Erythroblast (primary cell): ENCODE measurements at regions not wholly inside any gene's neighbourhood (a gene's known extent, or its start where the extent isn't known, plus 50 kb on each side); places are given as distances from the start of the nearest gene placed in this dataset.
A peak's percentile ranks its signal among the peaks of the same experiment; 100 is the strongest.

Experiments
- DNase-seq, 2 experiments: peaks; one replicate each; lab custom pipeline; 2025; lab: John Stamatoyannopoulos, UW
- GATA1 ChIP-seq: IDR thresholded peaks from 2 replicates; pipeline ENCODE4 v1.6.1; 2011; ENCODE audit warnings: low read depth, mild to moderate bottlenecking, control low read depth, low read length, moderate library complexity
- POLR2A ChIP-seq: IDR thresholded peaks from 2 replicates; pipeline ENCODE4 v1.6.1; 2011; ENCODE audit warnings: mild to moderate bottlenecking, low read length

- no peak for TF ChIP-seq GATA1
- TF ChIP-seq POLR2A, result no peak
- peak; percentile 29 to 34 for DNase-seq
Observed at GRCh38 chr2:12167525-12168317, 421.3 kb downstream of the LPIN1 start.

- no peak for TF ChIP-seq GATA1
- no peak for TF ChIP-seq POLR2A
- no peak for DNase-seq
Observed at GRCh38 chr2:12168354-12168753, 421.9 kb downstream of the LPIN1 start.

DNA sequence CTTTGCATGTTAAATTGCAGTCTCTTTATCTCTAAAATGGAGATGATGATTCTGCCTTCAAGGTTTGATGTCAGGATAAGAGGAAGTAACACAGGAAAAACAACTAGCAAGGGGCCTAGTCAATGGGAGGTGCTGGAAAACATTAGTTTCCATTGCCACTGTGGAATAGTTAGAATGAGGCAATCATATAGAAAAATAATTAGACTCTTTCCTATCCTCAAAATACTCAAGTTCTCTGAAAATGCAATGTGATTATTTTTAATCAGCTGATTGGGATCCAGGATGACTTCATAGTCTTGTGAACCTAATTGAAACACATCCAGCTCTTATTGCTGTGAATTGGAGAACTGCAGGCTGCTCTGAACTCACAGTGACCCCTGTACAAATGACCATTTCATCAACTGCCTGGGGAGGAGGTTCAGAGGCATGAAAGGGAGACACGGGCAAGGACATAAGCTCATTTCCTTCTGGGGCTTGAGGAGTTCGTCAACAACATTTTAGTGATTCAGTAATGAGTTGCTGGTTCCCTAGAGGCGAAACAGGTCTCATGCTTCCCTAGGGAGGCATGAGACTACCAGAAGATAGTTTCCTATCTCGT lies 422.5 kb downstream of the LPIN1 start:
- TF ChIP-seq POLR2A, result no peak
- TF ChIP-seq GATA1, result no peak
- DNase-seq, result no peak

GRCh38 chr2:12169721-12170120 lies 423.3 kb downstream of the LPIN1 start:
- no peak for TF ChIP-seq POLR2A
- TF ChIP-seq GATA1, result no peak
- DNase-seq, result no peak

DNA sequence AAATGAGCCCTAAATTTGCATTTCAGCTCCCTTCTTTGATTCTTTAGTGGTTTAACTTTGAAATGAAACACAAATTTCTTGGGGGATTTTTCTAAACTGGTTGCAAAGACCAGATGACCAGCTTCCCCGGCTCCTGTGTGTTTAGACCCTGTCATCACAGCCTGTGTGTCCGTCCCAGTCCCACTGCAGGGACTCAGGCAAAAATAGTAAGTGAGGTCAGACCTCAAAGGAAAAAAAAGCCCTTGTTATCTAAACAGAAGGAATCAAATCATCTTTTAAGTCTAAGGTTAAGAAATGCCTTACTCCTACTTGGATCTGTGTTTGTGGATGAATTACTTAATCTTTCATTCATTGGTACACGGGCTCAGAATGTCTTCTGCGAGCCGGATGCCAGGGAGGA lies 423.7 kb downstream of the LPIN1 start:
- TF ChIP-seq POLR2A, result no peak
- TF ChIP-seq GATA1, result no peak
- DNase-seq, result no peak

DNA sequence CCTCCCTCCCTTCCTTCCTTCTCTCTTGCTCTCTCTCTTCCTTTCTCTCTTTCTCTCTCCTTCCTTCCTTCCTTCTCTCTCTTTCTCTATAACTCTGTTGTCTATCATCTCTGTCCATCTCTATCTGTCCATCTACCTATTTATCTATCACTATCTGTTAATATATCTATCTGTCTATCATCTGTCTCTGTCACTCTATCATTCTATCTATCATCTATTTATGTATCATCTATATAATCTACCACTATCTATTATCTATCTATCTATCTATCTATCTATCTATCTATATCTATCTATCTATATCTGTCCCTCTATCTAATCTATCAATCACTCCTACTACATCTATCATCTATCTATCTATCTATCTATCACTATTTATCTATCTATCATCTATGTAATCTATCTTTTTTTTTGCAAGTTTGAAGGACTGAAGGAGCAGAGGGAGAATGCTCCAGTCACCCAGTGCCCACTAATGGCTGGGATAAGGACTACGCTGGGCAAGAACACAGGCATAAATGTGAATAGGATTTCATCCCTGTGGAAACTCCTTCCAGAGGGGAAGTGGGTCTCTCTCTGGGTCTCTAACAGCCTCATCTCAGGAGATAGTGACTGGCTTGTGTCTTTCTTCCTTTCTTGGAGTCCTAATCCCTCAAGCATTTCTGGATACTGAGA lies 427.0 kb downstream of the LPIN1 start:
- DNase-seq, result no peak
- no peak for TF ChIP-seq GATA1
- TF ChIP-seq POLR2A, result no peak

- DNase-seq, result no peak
- TF ChIP-seq POLR2A (no peak), GATA1 (no peak)
Observed at GRCh38 chr2:12173943-12174340, 427.5 kb downstream of the LPIN1 start.

- no peak for DNase-seq
- TF ChIP-seq GATA1 (no peak), POLR2A (no peak)
Observed at GRCh38 chr2:12175323-12175722, 428.9 kb downstream of the LPIN1 start.

GRCh38 chr2:12176623-12177454 lies 430.4 kb downstream of the LPIN1 start:
- TF ChIP-seq POLR2A (no peak), GATA1 (no peak)
- DNase-seq, result peak; percentile 67 to 69

- DNase-seq, result no peak
- TF ChIP-seq POLR2A, result no peak
- TF ChIP-seq GATA1, result no peak
Observed at GRCh38 chr2:12177455-12178288, 431.2 kb downstream of the LPIN1 start.

GRCh38 chr2:12178289-12179080 lies 432.1 kb downstream of the LPIN1 start:
- peak; percentile 16 to 39 for DNase-seq
- no peak for TF ChIP-seq GATA1
- TF ChIP-seq POLR2A, result no peak

GRCh38 chr2:12180031-12180430 lies 433.6 kb downstream of the LPIN1 start:
- TF ChIP-seq POLR2A, result no peak
- no peak for TF ChIP-seq GATA1
- no peak for DNase-seq
